Left cardiac atrium (tissue), 4 donors: ENCODE measurements at regions not wholly inside any gene's neighbourhood (a gene's known extent, or its start where the extent isn't known, plus 50 kb on each side); places are given as distances from the start of the nearest gene placed in this dataset.
A peak's percentile ranks its signal among the peaks of the same experiment; 100 is the strongest.

Source experiments
- ATAC-seq, 2 donors: fragments of 200-7000 bp; cut with Tn5 transposase; one replicate each; pipeline ENCODE4 v1.9.1; 2020; ENCODE audit warnings: mild to moderate bottlenecking in 2 of 2, moderate library complexity in 2 of 2
- DNase-seq: peaks from one replicate; pipeline ENCODE4 v3.0.0-alpha.2; 2020
- intact Hi-C, 2 donors: fragments of 100-400 bp; cut with DNase I; formaldehyde crosslinking; loops; one replicate each; pipeline versions ENCODE4 v1.14.1 to v1.15.1; 2022 to 2023
- donor health status: DM: no; HTN: yes; CAD: no.
- donor health status: DM: no; HTN: yes; CAD: no; lungs with severe emphysema.
- donor health status: DM: yes; HTN: yes; CAD: no.
- donor health status: Dilated cardiomyopathy.

GRCh38 chr20:2231701-2232100, 64.1 kb upstream of the TGM3 start:
- ATAC-seq (no peak), DNase-seq (no peak)
- intact Hi-C loops, result no loop called here

- no peak for ATAC-seq
- intact Hi-C loops, result no loop called here
- no peak for DNase-seq
These were observed 61.1 kb upstream of the TGM3 start for GRCh38 chr20:2234598-2235191.

- intact Hi-C loops, result no loop called here
- ATAC-seq, result peak in 1 of 2 donors; percentile 44
- DNase-seq, result no peak
These were observed 59.5 kb upstream of the TGM3 start for GRCh38 chr20:2236256-2236655.

- intact Hi-C loops, result no loop called here
- ATAC-seq (peak; percentile 92 to 93), DNase-seq (peak; percentile 62)
These were observed 58.7 kb upstream of the TGM3 start for GRCh38 chr20:2237059-2237458.

GRCh38 chr20:2238601-2239000, 57.2 kb upstream of the TGM3 start:
- intact Hi-C loops, result no loop called here
- no peak for DNase-seq

GRCh38 chr20:2240835-2241234, 55.0 kb upstream of the TGM3 start:
- ATAC-seq (no peak), DNase-seq (no peak)
- intact Hi-C loops, result no loop called here

More at GRCh38 chr20:2238601-2239000, 57.2 kb upstream of the TGM3 start:
- no peak for ATAC-seq

GRCh38 chr20:2242678-2243077, 53.1 kb upstream of the TGM3 start:
- ATAC-seq (no peak), DNase-seq (no peak)
- intact Hi-C loops, result no loop called here

GRCh38 chr20:2244523-2244922, 51.3 kb upstream of the TGM3 start:
- ATAC-seq (no peak), DNase-seq (no peak)
- intact Hi-C loops, result no loop called here

- DNase-seq, result no peak
- ATAC-seq, result no peak
These were observed 50.8 kb upstream of the TGM3 start for GRCh38 chr20:2244993-2245392.

GRCh38 chr20:2245637-2246036, 50.2 kb upstream of the TGM3 start:
- DNase-seq (no peak), ATAC-seq (no peak)
- intact Hi-C loops, result no loop called here

More at GRCh38 chr20:2244993-2245392, 50.8 kb upstream of the TGM3 start:
- intact Hi-C loops, result no loop called here
